A549 (cell line): ENCODE measurements at regions not wholly inside any gene's neighbourhood (a gene's known extent, or its start where the extent isn't known, plus 50 kb on each side); places are given as distances from the start of the nearest gene placed in this dataset.

Source experiments
- ATAC-seq, 2 experiments: fragments of 200-7000 bp in 1 of 2; fragments of >200 bp in 1 of 2; cut with Nextera tagmentation in 1 of 2; cut with Tn5 transposase in 1 of 2; 3 replicates each; pipeline versions ENCODE4 v1.8.0 to v1.9.1; 2018 to 2020; ENCODE audit warnings: mild to moderate bottlenecking in 1 of 2, moderate library complexity in 1 of 2
- CTCF ChIA-PET: fragments of 300-600 bp; sonication (Branson Sonifier 250); formaldehyde crosslinking; extraction: SDS; loops from one replicate; lab custom pipeline; 2021; ENCODE audit warnings: antibody characterized with exemption, inconsistent platforms; lab: Yijun Ruan, JAX
- POLR2A ChIA-PET: fragments of 350-600 bp; formaldehyde crosslinking; extraction: SDS; loops from one replicate; lab custom pipeline; 2021; ENCODE audit warnings: antibody characterized with exemption, inconsistent platforms; lab: Yijun Ruan, JAX
- DNase-seq, 2 experiments: peaks; one replicate each; pipeline versions ENCODE4 v3.0.0 to v3.0.0-alpha.2; 2011 to 2016; ENCODE audit warnings: low read depth in 1 of 2, low spot score in 1 of 2
- FAIRE-seq: peaks from 2 replicates; lab custom pipeline; 2011; peaks lifted over from hg19 to GRCh38; lab: Jason Lieb, UNC
- H3K27ac ChIP-seq, 2 experiments: fragments of >200 bp; sonication (Bioruptor Twin); formaldehyde crosslinking; 3 replicates each; pipeline ENCODE4 v1.5.1; 2016 to 2017
- H3K4me1 ChIP-seq: fragments of >200 bp; sonication (Bioruptor Twin); formaldehyde crosslinking; 3 replicates; pipeline ENCODE4 v1.6.1; 2016
- H3K4me2 ChIP-seq: fragments of >200 bp; sonication (Bioruptor Twin); formaldehyde crosslinking; 3 replicates; pipeline ENCODE4 v1.6.1; 2016
- H3K4me3 ChIP-seq: fragments of >200 bp; sonication (Bioruptor Twin); formaldehyde crosslinking; 3 replicates; pipeline ENCODE4 v1.5.1; 2016
- H3K9me3 ChIP-seq: fragments of >200 bp; sonication (Bioruptor Twin); formaldehyde crosslinking; 3 replicates; pipeline ENCODE4 v1.6.1; 2016
- BCL3 ChIP-seq: fragments of >200 bp; sonication (Bioruptor Twin); formaldehyde crosslinking; IDR thresholded peaks from 3 replicates; pipeline ENCODE4 v1.6.1; 2016
- CBX2 ChIP-seq: fragments of 200-600 bp; sonication (generic); IDR thresholded peaks from 2 replicates; pipeline ENCODE4 v1.6.1; 2016; ENCODE audit warnings: low read depth, mild to moderate bottlenecking, borderline replicate concordance
- CEBPB ChIP-seq, 2 experiments: fragments of >200 bp in 1 of 2; sonication (Bioruptor Twin) in 1 of 2; formaldehyde crosslinking in 1 of 2; IDR thresholded peaks; 2 replicates each; pipeline ENCODE4 v1.6.1; 2012 to 2016
- CHD2 ChIP-seq: fragments of 150-350 bp; IDR thresholded peaks from 2 replicates; pipeline ENCODE4 v1.6.1; 2014; ENCODE audit warnings: low read length; ENCODE audit not compliant: partially characterized antibody
- ELK1 ChIP-seq: fragments of 150-350 bp; IDR thresholded peaks from 2 replicates; pipeline ENCODE4 v1.6.1; 2014; ENCODE audit warnings: low read depth, mild to moderate bottlenecking, low read length
- EP300 ChIP-seq, 2 experiments: fragments of >200 bp; sonication (Bioruptor Twin); formaldehyde crosslinking; IDR thresholded peaks; 2 replicates in 1 of 2; 3 replicates in 1 of 2; pipeline ENCODE4 v1.6.1; 2016 to 2017
- ESRRA ChIP-seq: fragments of 150-350 bp; IDR thresholded peaks from 2 replicates; pipeline ENCODE4 v1.6.1; 2014; ENCODE audit warnings: mild to moderate bottlenecking, low read length, borderline replicate concordance
- FOXS1 ChIP-seq: fragments of 250-450 bp; sonication (Bioruptor Pico); IDR thresholded peaks from 2 replicates; pipeline ENCODE4 v1.5.0; 2020; ENCODE audit warnings: mild to moderate bottlenecking, moderate library complexity
- KDM5A ChIP-seq: fragments of 200-600 bp; sonication (generic); IDR thresholded peaks from 2 replicates; pipeline ENCODE4 v1.6.1; 2016; ENCODE audit warnings: antibody characterized with exemption, mild to moderate bottlenecking
- NFE2L2 ChIP-seq: fragments of 150-350 bp; conservative IDR thresholded peaks from 2 replicates; pipeline ENCODE4 v1.6.1; 2014; ENCODE audit warnings: low read length
- NR3C1 ChIP-seq: fragments of >200 bp; sonication (Bioruptor Twin); formaldehyde crosslinking; IDR thresholded peaks from 3 replicates; pipeline ENCODE4 v1.6.1; 2017
- POLR2A ChIP-seq: IDR thresholded peaks from 2 replicates; pipeline ENCODE4 v1.6.1; 2012; ENCODE audit warnings: mild to moderate bottlenecking, low read length
- RAD21 ChIP-seq, 2 experiments: fragments of >200 bp in 1 of 2; sonication (Bioruptor Twin) in 1 of 2; formaldehyde crosslinking in 1 of 2; IDR thresholded peaks in 1 of 2; conservative IDR thresholded peaks in 1 of 2; 2 replicates in 1 of 2; 3 replicates in 1 of 2; pipeline ENCODE4 v1.6.1; 2012 to 2018; ENCODE audit warnings: inconsistent platforms in 1 of 2
- RNF2 ChIP-seq: fragments of 200-600 bp; sonication (generic); IDR thresholded peaks from 2 replicates; pipeline ENCODE4 v1.6.1; 2016; ENCODE audit warnings: low read depth, mild to moderate bottlenecking, antibody characterized with exemption, moderate library complexity, borderline replicate concordance
- SMC3 ChIP-seq: fragments of >200 bp; sonication (Bioruptor Twin); formaldehyde crosslinking; IDR thresholded peaks from 3 replicates; pipeline ENCODE4 v1.6.1; 2018; ENCODE audit warnings: inconsistent platforms
- SREBF2 ChIP-seq: fragments of 450-650 bp; IDR thresholded peaks from 2 replicates; pipeline ENCODE4 v1.6.1; 2014; ENCODE audit warnings: mild to moderate bottlenecking, moderate library complexity
- TFCP2L1 ChIP-seq: fragments of 250-450 bp; sonication (Bioruptor Pico); IDR thresholded peaks from 2 replicates; pipeline ENCODE4 v1.5.0; 2021; ENCODE audit warnings: mild to moderate bottlenecking
- TP53 ChIP-seq: fragments of 250-450 bp; sonication (Bioruptor Pico); IDR thresholded peaks from 2 replicates; pipeline ENCODE4 v1.5.0; 2021; ENCODE audit warnings: mild to moderate bottlenecking, moderate library complexity
- USF2 ChIP-seq: fragments of 450-650 bp; IDR thresholded peaks from 2 replicates; pipeline ENCODE4 v1.6.1; 2014; ENCODE audit warnings: antibody characterized with exemption
- ZC3H11A ChIP-seq: fragments of 450-650 bp; IDR thresholded peaks from 2 replicates; pipeline ENCODE4 v1.6.1; 2014; ENCODE audit warnings: antibody characterized with exemption, mild to moderate bottlenecking
- ZFP36 ChIP-seq: fragments of 450-650 bp; IDR thresholded peaks from 2 replicates; pipeline ENCODE4 v1.6.1; 2014; ENCODE audit warnings: borderline replicate concordance; ENCODE audit not compliant: partially characterized antibody
- WGBS: methylation state at CpG from one replicate; pipeline ENCODE4 v1.1.6; 2017; ENCODE audit errors: missing lambda C conversion rate; 5-methylcytosine and 5-hydroxymethylcytosine counted together
- TF ChIP-seq, protein P1 (sequence below): IDR thresholded peaks from 2 replicates; pipeline ENCODE4 v1.6.1; 2012; ENCODE audit warnings: low read depth, borderline replicate concordance

GRCh38 chr1:229203030-229203751, 67.7 kb upstream of the RAB4A start:
- ATAC-seq = peak; percentile 45 to 85; a peak in 4 of 6 replicates
- no peak for FAIRE-seq

DNA sequence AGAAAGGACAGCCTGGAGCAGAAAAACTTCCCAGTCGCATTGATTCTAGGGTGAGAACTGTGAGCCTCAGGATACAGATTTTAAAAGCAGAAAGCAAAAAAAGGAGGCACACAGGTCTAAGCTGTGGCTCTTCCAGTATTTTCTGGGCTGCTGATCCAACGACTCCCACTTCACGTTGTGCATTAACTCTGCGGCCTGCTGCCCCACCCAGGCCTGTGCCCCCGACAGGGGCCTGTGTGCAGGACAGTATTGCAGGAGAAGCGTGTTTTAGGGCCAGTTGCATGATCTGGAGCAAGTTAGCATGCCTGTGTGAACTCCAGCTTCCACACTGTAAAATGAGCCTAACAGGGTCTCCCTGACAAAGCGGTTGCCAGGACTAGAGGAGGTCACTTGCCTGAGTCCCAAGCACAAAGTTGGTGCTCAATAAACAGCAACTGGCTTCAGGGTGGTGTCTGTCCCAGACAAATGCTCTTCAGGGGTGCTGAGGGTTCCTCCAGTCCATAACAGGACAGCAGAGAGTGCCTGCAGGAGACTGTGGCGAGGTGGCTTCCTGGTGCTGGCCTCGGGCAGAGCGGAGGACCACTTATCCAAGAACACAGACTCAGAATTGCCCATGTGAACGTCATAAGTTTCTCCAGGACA, 66.8 kb upstream of the RAB4A start:
- H3K4me1 ChIP-seq = peaks cover 13% of the 10 kb centered on the region
- WGBS = 86% methylated on average over 10 of the region's 11 CpGs
- ChIA-PET CTCF (interaction anchor here (0.6 to 2.8 kb wide), 7 partner anchors 8 to 540 kb away, joined by 3 to 14 read pairs (median 3); no protein-coding TSS in a partner anchor), POLR2A (no interaction called here)
- H3K27ac ChIP-seq = no peak overlapping the region
- no peaks in the 10 kb centered on the region for H3K9me3 ChIP-seq
- no peak for ATAC-seq
- FAIRE-seq = no peak
- TF ChIP-seq ESRRA = no peak
- TF ChIP-seq CEBPB (IDR thresholded peaks at IDR 0.05) = no peak
- TF ChIP-seq KDM5A = no peak
- no peak for TF ChIP-seq ZC3H11A
- no peak for TF ChIP-seq CBX2
- no peak for TF ChIP-seq USF2
- no peak for TF ChIP-seq ZFP36
- TF ChIP-seq SMC3 = no peak
- TF ChIP-seq RNF2 = no peak
- TF ChIP-seq NR3C1 = no peak
- no peak for TF ChIP-seq FOXS1 (CRISPR knock-in tag)
- no peak for TF ChIP-seq BCL3
- TF ChIP-seq EP300 (IDR thresholded peaks at IDR 0.05) = no peak
- no peak for TF ChIP-seq CHD2
- no peak for TF ChIP-seq SREBF2
- TF ChIP-seq NFE2L2 = no peak
- no peak for TF ChIP-seq TFCP2L1 (CRISPR knock-in tag)
- TF ChIP-seq POLR2A = no peak
- no peak for TF ChIP-seq ELK1
- no peak for TF ChIP-seq RAD21 (conservative IDR thresholded peaks at IDR 0.05 in 1 of 2, IDR thresholded peaks at IDR 0.05 in 1 of 2)
- H3K4me3 ChIP-seq = no peak overlapping the region
- H3K4me2 ChIP-seq = no peak overlapping the region
- DNase-seq = no peak

More at GRCh38 chr1:229203030-229203751, 67.7 kb upstream of the RAB4A start:
- Histone ChIP-seq H3K9me3 (no peaks in the 10 kb centered on the region), H3K4me2 (no peak overlapping the region)
- TF ChIP-seq, protein P1, sequence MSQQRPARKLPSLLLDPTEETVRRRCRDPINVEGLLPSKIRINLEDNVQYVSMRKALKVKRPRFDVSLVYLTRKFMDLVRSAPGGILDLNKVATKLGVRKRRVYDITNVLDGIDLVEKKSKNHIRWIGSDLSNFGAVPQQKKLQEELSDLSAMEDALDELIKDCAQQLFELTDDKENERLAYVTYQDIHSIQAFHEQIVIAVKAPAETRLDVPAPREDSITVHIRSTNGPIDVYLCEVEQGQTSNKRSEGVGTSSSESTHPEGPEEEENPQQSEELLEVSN = no peak
- no peak for TF ChIP-seq TP53 (CRISPR knock-in tag)
- TF ChIP-seq, all 56 proteins: peak for 0
- WGBS = 78% methylated on average over 5 of the region's 5 CpGs
- H3K4me3 ChIP-seq = no peak overlapping the region
- POLR2A ChIA-PET = no interaction called here
- CTCF ChIA-PET = interaction anchor here (0.6 to 2.8 kb wide), 9 partner anchors 9 to 539 kb away, joined by 3 to 14 read pairs (median 3); no protein-coding TSS in a partner anchor
- peak; percentile 43 to 83 for DNase-seq
- no peak overlapping the region for H3K27ac ChIP-seq
- peaks cover 3% of the 10 kb centered on the region; the same call in 1 of the 3 replicates for H3K4me1 ChIP-seq
